Neural cell (in vitro differentiated cells): ENCODE measurements at regions not wholly inside any gene's neighbourhood (a gene's known extent, or its start where the extent isn't known, plus 50 kb on each side); places are given as distances from the start of the nearest gene placed in this dataset.

Experiments
- H2AFZ ChIP-seq: fragments of 200-600, 300-800 bp; sonication (generic), shearing (Covaris generic); 2 replicates; pipeline ENCODE4 v1.6.0; 2014; ENCODE audit warnings: low read depth, mild to moderate bottlenecking, antibody characterized with exemption, low read length, moderate library complexity
- H3F3A ChIP-seq: fragments of 200-600 bp; shearing (Covaris generic); 2 replicates; pipeline ENCODE4 v1.6.1; 2016; ENCODE audit warnings: mild to moderate bottlenecking, moderate library complexity, mixed read lengths, antibody characterized with exemption, low read length; ENCODE audit not compliant: insufficient read depth, poor library complexity, severe bottlenecking
- H3K27ac ChIP-seq: fragments of 200-600, 300-800 bp; sonication (generic), shearing (Covaris generic); 2 replicates; pipeline ENCODE4 v1.5.1; 2014; ENCODE audit warnings: mild to moderate bottlenecking, low read length, moderate library complexity
- H3K27me3 ChIP-seq: fragments of 300-800, 200-600 bp; sonication (generic), shearing (Covaris generic); 2 replicates; pipeline ENCODE4 v1.6.0; 2014; ENCODE audit warnings: mild to moderate bottlenecking, low read depth, low read length, moderate library complexity; ENCODE audit not compliant: insufficient read depth
- H3K36me3 ChIP-seq: fragments of 300-800, 200-600 bp; sonication (generic), shearing (Covaris generic); 2 replicates; pipeline ENCODE4 v1.5.1; 2014; ENCODE audit warnings: mild to moderate bottlenecking, antibody characterized with exemption, low read length, moderate library complexity; ENCODE audit not compliant: insufficient read depth
- H3K4me2 ChIP-seq: fragments of 300-800, 200-600 bp; sonication (generic), shearing (Covaris generic); 2 replicates; pipeline ENCODE4 v1.6.0; 2014; ENCODE audit warnings: mild to moderate bottlenecking, low read length
- H3K4me3 ChIP-seq: fragments of 300-800, 200-600 bp; sonication (generic), shearing (Covaris generic); 2 replicates; pipeline ENCODE4 v1.5.1; 2014; ENCODE audit warnings: mild to moderate bottlenecking, low read length, moderate library complexity
- H3K79me2 ChIP-seq: fragments of 200-600 bp; shearing (Covaris generic); replicated peaks from 2 replicates; pipeline ENCODE4 v1.6.0; 2014; ENCODE audit warnings: mild to moderate bottlenecking, low read length, moderate library complexity; ENCODE audit not compliant: insufficient read depth
- H3K9ac ChIP-seq: fragments of 300-800, 200-600 bp; sonication (generic), shearing (Covaris generic); 2 replicates; pipeline ENCODE4 v1.6.1; 2016; ENCODE audit warnings: mild to moderate bottlenecking, low read length, mixed read lengths
- H3K9me2 ChIP-seq: fragments of 200-600 bp; shearing (Covaris generic); 2 replicates; pipeline ENCODE4 v1.6.1; 2016; ENCODE audit warnings: mild to moderate bottlenecking, low read length, mixed read lengths; ENCODE audit not compliant: insufficient read depth
- H3K9me3 ChIP-seq: fragments of 200-600, 300-800 bp; sonication (generic), shearing (Covaris generic); 2 replicates; pipeline ENCODE4 v1.6.1; 2016; ENCODE audit warnings: mild to moderate bottlenecking, mixed run types, low read length, moderate library complexity, mixed read lengths
- H4K20me1 ChIP-seq: fragments of 200-600 bp; shearing (Covaris generic); 2 replicates; pipeline ENCODE4 v1.6.1; 2016; ENCODE audit warnings: mild to moderate bottlenecking, mixed run types; ENCODE audit not compliant: insufficient read depth
- CTCF ChIP-seq: fragments of 450-650 bp; IDR thresholded peaks from 2 replicates; pipeline ENCODE4 v1.5.1; 2014; ENCODE audit warnings: antibody characterized with exemption, mild to moderate bottlenecking, moderate library complexity; ENCODE audit not compliant: poor library complexity, severe bottlenecking
- EP300 ChIP-seq: fragments of 450-650 bp; conservative IDR thresholded peaks from 2 replicates; pipeline ENCODE4 v1.6.1; 2014; ENCODE audit warnings: antibody characterized with exemption, mild to moderate bottlenecking, moderate library complexity; ENCODE audit not compliant: poor library complexity, severe bottlenecking
- EZH2 ChIP-seq: fragments of 200-600, 300-800 bp; shearing (Covaris generic), sonication (generic); IDR thresholded peaks from 2 replicates; pipeline ENCODE4 v1.6.1; 2014; ENCODE audit warnings: antibody characterized with exemption, low read length, borderline replicate concordance, mild to moderate bottlenecking; ENCODE audit not compliant: insufficient read depth, poor library complexity, severe bottlenecking
- MXI1 ChIP-seq: fragments of 450-650 bp; conservative IDR thresholded peaks from 2 replicates; pipeline ENCODE4 v1.6.1; 2014; ENCODE audit warnings: antibody characterized with exemption, mild to moderate bottlenecking; ENCODE audit not compliant: poor library complexity, severe bottlenecking
- POLR2AphosphoS5 ChIP-seq: IDR thresholded peaks from 2 replicates; pipeline ENCODE4 v1.6.1; 2012
- RAD21 ChIP-seq: fragments of 450-650 bp; conservative IDR thresholded peaks from 2 replicates; pipeline ENCODE4 v1.6.1; 2014; ENCODE audit warnings: antibody characterized with exemption, mild to moderate bottlenecking, moderate library complexity
- SMC3 ChIP-seq: fragments of 450-650 bp; conservative IDR thresholded peaks from 2 replicates; pipeline ENCODE4 v1.6.1; 2014; ENCODE audit warnings: antibody characterized with exemption, mild to moderate bottlenecking, moderate library complexity; ENCODE audit not compliant: poor library complexity
- TAF1 ChIP-seq: IDR thresholded peaks from 2 replicates; pipeline ENCODE4 v1.6.1; 2012; ENCODE audit warnings: low read depth
- TF ChIP-seq, protein P1 (sequence below): IDR thresholded peaks from 2 replicates; pipeline ENCODE4 v1.6.1; 2012; ENCODE audit warnings: borderline replicate concordance

GRCh38 chr11:109133159-109133558, 288.8 kb upstream of the C11orf87 start:
- H3K79me2 ChIP-seq: no peaks in the 10 kb centered on the region
- H3K9me3 ChIP-seq: no peaks in the 10 kb centered on the region
- no peaks in the 10 kb centered on the region for H3K36me3 ChIP-seq
- no peaks in the 10 kb centered on the region for H3F3A ChIP-seq
- no peak for TF ChIP-seq TAF1
- TF ChIP-seq POLR2AphosphoS5: no peak
- TF ChIP-seq SMC3: no peak
- no peak for TF ChIP-seq RAD21
- no peaks in the 10 kb centered on the region for H4K20me1 ChIP-seq
- H3K4me3 ChIP-seq: no peak overlapping the region
- no peak overlapping the region for H3K27ac ChIP-seq
- no peaks in the 10 kb centered on the region for H3K27me3 ChIP-seq
- no peak overlapping the region for H3K9ac ChIP-seq
- H3K9me2 ChIP-seq: no peaks in the 10 kb centered on the region
- H2AFZ ChIP-seq: no peak overlapping the region
- H3K4me2 ChIP-seq: no peak overlapping the region

DNA sequence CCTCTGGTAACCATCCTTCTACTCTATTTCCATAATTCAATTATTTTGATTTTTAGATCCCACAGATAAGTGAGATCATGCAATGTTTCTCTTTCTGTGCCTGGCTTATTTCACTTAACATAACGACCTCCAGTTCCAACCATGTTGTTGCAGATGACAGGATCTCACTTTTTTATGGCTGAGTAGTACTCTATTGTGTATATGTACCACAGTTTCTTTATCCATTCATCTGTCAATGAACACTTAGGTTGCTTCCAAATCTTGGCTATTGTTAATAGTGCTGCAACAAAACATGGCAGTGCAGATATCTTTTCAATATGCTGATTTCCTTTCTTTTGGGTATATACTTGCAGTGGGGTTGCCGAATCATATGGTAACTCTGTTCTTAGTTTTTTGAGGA, 286.4 kb upstream of the C11orf87 start:
- Histone ChIP-seq H2AFZ (no peak overlapping the region), H3K4me2 (no peak overlapping the region), H4K20me1 (no peaks in the 10 kb centered on the region), H3K36me3 (no peaks in the 10 kb centered on the region), H3K79me2 (no peaks in the 10 kb centered on the region), H3K9me2 (no peaks in the 10 kb centered on the region), H3K27me3 (no peaks in the 10 kb centered on the region), H3K27ac (no peak overlapping the region), H3F3A (no peaks in the 10 kb centered on the region), H3K4me3 (no peak overlapping the region), H3K9me3 (no peaks in the 10 kb centered on the region), H3K9ac (no peak overlapping the region)
- TF ChIP-seq EZH2 (no peak), TAF1 (no peak), CTCF (no peak), MXI1 (no peak), EP300 (no peak), POLR2AphosphoS5 (no peak), RAD21 (no peak), SMC3 (no peak)
- TF ChIP-seq, protein P1, sequence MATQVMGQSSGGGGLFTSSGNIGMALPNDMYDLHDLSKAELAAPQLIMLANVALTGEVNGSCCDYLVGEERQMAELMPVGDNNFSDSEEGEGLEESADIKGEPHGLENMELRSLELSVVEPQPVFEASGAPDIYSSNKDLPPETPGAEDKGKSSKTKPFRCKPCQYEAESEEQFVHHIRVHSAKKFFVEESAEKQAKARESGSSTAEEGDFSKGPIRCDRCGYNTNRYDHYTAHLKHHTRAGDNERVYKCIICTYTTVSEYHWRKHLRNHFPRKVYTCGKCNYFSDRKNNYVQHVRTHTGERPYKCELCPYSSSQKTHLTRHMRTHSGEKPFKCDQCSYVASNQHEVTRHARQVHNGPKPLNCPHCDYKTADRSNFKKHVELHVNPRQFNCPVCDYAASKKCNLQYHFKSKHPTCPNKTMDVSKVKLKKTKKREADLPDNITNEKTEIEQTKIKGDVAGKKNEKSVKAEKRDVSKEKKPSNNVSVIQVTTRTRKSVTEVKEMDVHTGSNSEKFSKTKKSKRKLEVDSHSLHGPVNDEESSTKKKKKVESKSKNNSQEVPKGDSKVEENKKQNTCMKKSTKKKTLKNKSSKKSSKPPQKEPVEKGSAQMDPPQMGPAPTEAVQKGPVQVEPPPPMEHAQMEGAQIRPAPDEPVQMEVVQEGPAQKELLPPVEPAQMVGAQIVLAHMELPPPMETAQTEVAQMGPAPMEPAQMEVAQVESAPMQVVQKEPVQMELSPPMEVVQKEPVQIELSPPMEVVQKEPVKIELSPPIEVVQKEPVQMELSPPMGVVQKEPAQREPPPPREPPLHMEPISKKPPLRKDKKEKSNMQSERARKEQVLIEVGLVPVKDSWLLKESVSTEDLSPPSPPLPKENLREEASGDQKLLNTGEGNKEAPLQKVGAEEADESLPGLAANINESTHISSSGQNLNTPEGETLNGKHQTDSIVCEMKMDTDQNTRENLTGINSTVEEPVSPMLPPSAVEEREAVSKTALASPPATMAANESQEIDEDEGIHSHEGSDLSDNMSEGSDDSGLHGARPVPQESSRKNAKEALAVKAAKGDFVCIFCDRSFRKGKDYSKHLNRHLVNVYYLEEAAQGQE: no peak

GRCh38 chr11:109138196-109138595, 283.8 kb upstream of the C11orf87 start:
- H3K9me3 ChIP-seq: no peaks in the 10 kb centered on the region
- no peaks in the 10 kb centered on the region for H3K79me2 ChIP-seq
- H3K27ac ChIP-seq: no peak overlapping the region
- no peak overlapping the region for H3K9ac ChIP-seq
- no peaks in the 10 kb centered on the region for H3F3A ChIP-seq
- no peak overlapping the region for H2AFZ ChIP-seq
- H3K27me3 ChIP-seq: no peaks in the 10 kb centered on the region
- H3K9me2 ChIP-seq: no peaks in the 10 kb centered on the region
- H4K20me1 ChIP-seq: no peaks in the 10 kb centered on the region
- H3K4me3 ChIP-seq: no peak overlapping the region
- TF ChIP-seq RAD21: no peak
- no peak for TF ChIP-seq TAF1
- TF ChIP-seq, protein P1: no peak
- TF ChIP-seq SMC3: no peak
- no peak for TF ChIP-seq CTCF
- no peak for TF ChIP-seq POLR2AphosphoS5
- TF ChIP-seq EP300: no peak
- no peak for TF ChIP-seq MXI1
- TF ChIP-seq EZH2: no peak
- no peaks in the 10 kb centered on the region for H3K36me3 ChIP-seq
- no peak overlapping the region for H3K4me2 ChIP-seq
